ENCODE measurements at regions not wholly inside any gene's neighbourhood (a gene's known extent, or its start where the extent isn't known, plus 50 kb on each side); places are given as distances from the start of the nearest gene placed in this dataset.
A peak's percentile ranks its signal among the peaks of the same experiment; 100 is the strongest.
"Not testable (repeated sequence)": the region's sequence is repeated elsewhere in the genome, so short reads cannot be mapped to it uniquely, and the experiment has no call there.

GRCh38 chr12:18008642-18009041 lies 81.4 kb downstream of the RERGL start:
- no peak for DNase-seq (ENCODE audit: low spot score)

GRCh38 chr12:17999174-17999801 lies 90.7 kb downstream of the RERGL start:
- in situ Hi-C loops (cut with HindIII; ENCODE audit: low sequenced_read_pairs), result no loop called here
- no peak for DNase-seq (ENCODE audit: low spot score)

More at GRCh38 chr12:18008642-18009041, 81.4 kb downstream of the RERGL start:
- in situ Hi-C loops (cut with HindIII; ENCODE audit: low sequenced_read_pairs), result no loop called here

GRCh38 chr12:17992002-17992656 lies 97.9 kb downstream of the RERGL start:
- in situ Hi-C loops (cut with HindIII; ENCODE audit: low sequenced_read_pairs), result no loop called here

GRCh38 chr12:17982556-17982955 lies 107.4 kb downstream of the RERGL start:
- in situ Hi-C loops (cut with HindIII; ENCODE audit: low sequenced_read_pairs), result no loop called here
- DNase-seq (ENCODE audit: low spot score), result no peak

More at GRCh38 chr12:17992002-17992656, 97.9 kb downstream of the RERGL start:
- peak; percentile 23 for DNase-seq (ENCODE audit: low spot score)

GRCh38 chr12:17976202-17976601 lies 113.8 kb downstream of the RERGL start:
- in situ Hi-C loops (cut with HindIII; ENCODE audit: low sequenced_read_pairs), result no loop called here
- DNase-seq (ENCODE audit: low spot score), result no peak

- in situ Hi-C loops (cut with HindIII; ENCODE audit: low sequenced_read_pairs), result no loop called here
These were observed 114.2 kb downstream of the RERGL start for GRCh38 chr12:17975763-17976162.

GRCh38 chr12:17975239-17975638 lies 114.8 kb downstream of the RERGL start:
- DNase-seq (ENCODE audit: low spot score), result no peak
- in situ Hi-C loops (cut with HindIII; ENCODE audit: low sequenced_read_pairs), result no loop called here

More at GRCh38 chr12:17975763-17976162, 114.2 kb downstream of the RERGL start:
- no peak for DNase-seq (ENCODE audit: low spot score)

- DNase-seq (ENCODE audit: low spot score), result no peak
- in situ Hi-C loops (cut with HindIII; ENCODE audit: low sequenced_read_pairs), result no loop called here
These were observed 118.1 kb downstream of the RERGL start for GRCh38 chr12:17971850-17972249.

GRCh38 chr12:17954788-17955187 lies 135.2 kb downstream of the RERGL start:
- no peak for DNase-seq (ENCODE audit: low spot score)
- in situ Hi-C loops (cut with HindIII; ENCODE audit: low sequenced_read_pairs), result no loop called here

GRCh38 chr12:17950898-17951297 lies 139.1 kb downstream of the RERGL start:
- no peak for DNase-seq (ENCODE audit: low spot score)
- in situ Hi-C loops (cut with HindIII; ENCODE audit: low sequenced_read_pairs), result no loop called here

- in situ Hi-C loops (cut with HindIII; ENCODE audit: low sequenced_read_pairs), result no loop called here
- no peak for DNase-seq (ENCODE audit: low spot score)
These were observed 140.3 kb downstream of the RERGL start for GRCh38 chr12:17949558-17950141.

- in situ Hi-C loops (cut with HindIII; ENCODE audit: low sequenced_read_pairs), result no loop called here
These were observed 161.2 kb downstream of the RERGL start for GRCh38 chr12:17928708-17929366.

GRCh38 chr12:17918013-17918412 lies 172.0 kb downstream of the RERGL start:
- no peak for DNase-seq (ENCODE audit: low spot score)
- in situ Hi-C loops (cut with HindIII; ENCODE audit: low sequenced_read_pairs), result no loop called here

More at GRCh38 chr12:17928708-17929366, 161.2 kb downstream of the RERGL start:
- DNase-seq (ENCODE audit: low spot score), result no peak

- DNase-seq (ENCODE audit: low spot score), result no peak
- in situ Hi-C loops (cut with HindIII; ENCODE audit: low sequenced_read_pairs), result no loop called here
These were observed 205.4 kb downstream of the RERGL start for GRCh38 chr12:17884581-17884980.

- in situ Hi-C loops (cut with HindIII; ENCODE audit: low sequenced_read_pairs), result no loop called here
These were observed 211.3 kb downstream of the RERGL start for GRCh38 chr12:17878714-17879113.

GRCh38 chr12:17875230-17875629 lies 214.8 kb downstream of the RERGL start:
- no peak for DNase-seq (ENCODE audit: low spot score)
- in situ Hi-C loops (cut with HindIII; ENCODE audit: low sequenced_read_pairs), result no loop called here

More at GRCh38 chr12:17878714-17879113, 211.3 kb downstream of the RERGL start:
- DNase-seq (ENCODE audit: low spot score), result no peak

GRCh38 chr12:17866802-17867201 lies 223.2 kb downstream of the RERGL start:
- in situ Hi-C loops (cut with HindIII; ENCODE audit: low sequenced_read_pairs), result no loop called here
- DNase-seq (ENCODE audit: low spot score), result no peak

- DNase-seq (ENCODE audit: low spot score); in situ Hi-C loops (cut with HindIII; ENCODE audit: low sequenced_read_pairs): not testable (repeated sequence)
These were observed 234.4 kb downstream of the RERGL start for GRCh38 chr12:17855548-17855947.

- in situ Hi-C loops (cut with HindIII; ENCODE audit: low sequenced_read_pairs), result no loop called here
- DNase-seq (ENCODE audit: low spot score), result no peak
These were observed 236.9 kb downstream of the RERGL start for GRCh38 chr12:17853054-17853453.

- in situ Hi-C loops (cut with HindIII; ENCODE audit: low sequenced_read_pairs), result no loop called here
- no peak for DNase-seq (ENCODE audit: low spot score)
These were observed 248.5 kb downstream of the RERGL start for GRCh38 chr12:17841496-17841895.
